Panc1 (cell line): ENCODE measurements at regions not wholly inside any gene's neighbourhood (a gene's known extent, or its start where the extent isn't known, plus 50 kb on each side); places are given as distances from the start of the nearest gene placed in this dataset.

Experiments
- CTCF ChIP-seq: fragments of 450-650 bp; IDR thresholded peaks from 2 replicates; pipeline ENCODE4 v1.5.1; 2017; ENCODE audit warnings: mild to moderate bottlenecking
- POLR2AphosphoS5 ChIP-seq: IDR thresholded peaks from 2 replicates; pipeline ENCODE4 v1.6.1; 2012; ENCODE audit warnings: mild to moderate bottlenecking, low read depth, low read length, moderate library complexity
- REST ChIP-seq, 2 experiments: IDR thresholded peaks; 2 replicates each; pipeline ENCODE4 v1.6.1; 2011 to 2012; ENCODE audit warnings: low read depth in 2 of 2, control low read depth in 1 of 2, low read length in 1 of 2, mild to moderate bottlenecking in 1 of 2, moderate library complexity in 1 of 2; ENCODE audit not compliant: insufficient read depth in 1 of 2

DNA sequence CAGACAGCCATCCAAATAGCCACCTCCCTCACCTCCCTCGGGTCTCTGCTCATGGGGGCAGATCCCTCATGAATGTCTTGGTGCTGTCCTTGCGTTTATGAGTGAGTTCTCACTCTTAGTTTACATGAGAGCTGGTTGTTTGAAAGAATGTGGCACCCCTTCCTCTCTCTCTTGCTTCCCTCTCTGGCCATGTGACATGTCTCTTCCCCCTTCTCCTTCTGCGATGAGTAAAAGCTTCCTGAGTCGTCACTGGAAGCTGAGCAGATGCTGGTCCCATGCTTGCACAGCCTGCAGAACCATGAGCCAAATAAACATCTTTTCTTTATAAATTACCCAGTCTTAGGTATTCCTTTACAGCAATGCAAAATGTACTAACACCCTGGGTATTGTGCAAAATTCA, 208.7 kb downstream of the LACC1 start:
- TF ChIP-seq CTCF (no peak), REST (IDR thresholded peaks at IDR 0.05; ENCODE audit: insufficient read depth in 1 of 2, low read depth in 2 of 2, low read length in 1 of 2) (no peak), POLR2AphosphoS5 (no peak)
